Panc1 (cell line): ENCODE measurements at regions not wholly inside any gene's neighbourhood (a gene's known extent, or its start where the extent isn't known, plus 50 kb on each side); places are given as distances from the start of the nearest gene placed in this dataset.

Source experiments
- ATAC-seq: fragments of 200-7000 bp; cut with Tn5 transposase; 2 replicates; pipeline ENCODE4 v1.9.1; 2020; ENCODE audit warnings: mild to moderate bottlenecking, moderate library complexity
- BruUV-seq: library from RNA; stranded (reverse); fragments of 400-500 nt; replicated peaks from 2 replicates; lab custom pipeline; 2021; lab: Mats Ljungman, UMichigan
- CTCF ChIA-PET: fragments of 300-600 bp; sonication (Branson Sonifier 250); formaldehyde crosslinking; loops from one replicate; lab custom pipeline; 2022; ENCODE audit warnings: antibody characterized with exemption; lab: Charles Lee
- POLR2A ChIA-PET: fragments of 300-600 bp; sonication (Branson Sonifier 250); formaldehyde crosslinking; loops from one replicate; lab custom pipeline; 2022; ENCODE audit warnings: antibody characterized with exemption; lab: Charles Lee
- DNase-seq: peaks from one replicate; pipeline ENCODE4 v3.0.0-alpha.2; 2010; ENCODE audit warnings: low read depth, low spot score
- H3K27ac ChIP-seq: 2 replicates; pipeline ENCODE4 v1.5.1; 2011; ENCODE audit warnings: mild to moderate bottlenecking, low read length, inconsistent platforms
- H3K27me3 ChIP-seq: fragments of 200-500 bp; sonication (Bioruptor generic); 2 replicates; pipeline ENCODE4 v1.6.0; 2014; ENCODE audit warnings: low read length, inconsistent platforms; ENCODE audit not compliant: control insufficient read depth, insufficient read depth
- H3K36me3 ChIP-seq: fragments of 200-500 bp; sonication (Bioruptor generic); 2 replicates; pipeline ENCODE4 v1.5.1; 2014; ENCODE audit warnings: inconsistent platforms, mild to moderate bottlenecking, low read length, moderate library complexity; ENCODE audit not compliant: control insufficient read depth, insufficient read depth
- H3K4me1 ChIP-seq: 2 replicates; pipeline ENCODE4 v1.5.1; 2011; ENCODE audit warnings: inconsistent platforms, mild to moderate bottlenecking, low read length, moderate library complexity; ENCODE audit not compliant: control insufficient read depth, insufficient read depth
- H3K4me3 ChIP-seq, 2 experiments: 2 replicates each; pipeline ENCODE4 v1.5.1; 2011 to 2012; ENCODE audit warnings: low read depth in 2 of 2, low read length in 2 of 2, mild to moderate bottlenecking in 2 of 2, inconsistent platforms in 1 of 2, moderate library complexity in 1 of 2
- H3K9me3 ChIP-seq: fragments of 200-500 bp; sonication (Bioruptor generic); 2 replicates; pipeline ENCODE4 v1.5.1; 2014; ENCODE audit warnings: low read depth, mild to moderate bottlenecking, inconsistent platforms, low read length, moderate library complexity; ENCODE audit not compliant: control insufficient read depth, insufficient read depth
- CTCF ChIP-seq: fragments of 450-650 bp; IDR thresholded peaks from 2 replicates; pipeline ENCODE4 v1.5.1; 2017; ENCODE audit warnings: mild to moderate bottlenecking
- POLR2AphosphoS5 ChIP-seq: IDR thresholded peaks from 2 replicates; pipeline ENCODE4 v1.6.1; 2012; ENCODE audit warnings: mild to moderate bottlenecking, low read depth, low read length, moderate library complexity
- SIN3A ChIP-seq: IDR thresholded peaks from 2 replicates; pipeline ENCODE4 v1.6.1; 2012; ENCODE audit warnings: low read depth, mild to moderate bottlenecking, low read length, moderate library complexity, borderline replicate concordance; ENCODE audit not compliant: insufficient read depth
- TCF7L2 ChIP-seq: IDR thresholded peaks from 2 replicates; pipeline ENCODE4 v1.6.1; 2011; ENCODE audit warnings: mild to moderate bottlenecking, low read depth, low read length, inconsistent platforms
- in situ Hi-C: cut with HindIII; loops from 2 replicates; pipeline ENCODE4 v1.10.0; 2016; ENCODE audit warnings: low sequenced_read_pairs, low pct_unique_long_range_greater_than_20kb
- intact Hi-C: fragments of 100-400 bp; cut with micrococcal nuclease; formaldehyde crosslinking; loops from one replicate; pipeline ENCODE4 v1.10.0; 2022; ENCODE audit not compliant: unreplicated experiment
- TF ChIP-seq, protein P1 (sequence below), 2 experiments: IDR thresholded peaks; 2 replicates each; pipeline ENCODE4 v1.6.1; 2011 to 2012; ENCODE audit warnings: low read depth in 2 of 2, control low read depth in 1 of 2, low read length in 1 of 2, mild to moderate bottlenecking in 1 of 2, moderate library complexity in 1 of 2; ENCODE audit not compliant: insufficient read depth in 1 of 2

DNA sequence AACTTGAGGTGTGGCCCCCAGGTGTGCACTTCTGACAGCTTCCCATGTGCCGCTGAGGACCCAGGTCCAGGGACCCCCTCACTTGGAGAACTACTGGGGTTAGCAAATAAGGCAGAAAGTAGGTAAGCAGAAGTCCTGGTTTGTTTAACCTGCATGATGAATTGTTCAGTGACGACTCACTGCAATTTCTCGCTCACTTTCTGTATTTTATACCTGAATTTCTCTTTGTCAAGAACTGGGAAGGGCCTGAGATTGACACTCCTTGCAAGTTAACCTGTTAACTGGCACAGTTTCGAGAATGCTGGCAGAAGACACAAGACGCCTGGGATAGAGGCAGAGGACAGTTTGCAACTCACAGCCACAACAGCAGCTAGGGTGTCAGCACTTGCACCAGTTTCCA lies 164.5 kb upstream of the NCK2 start:
- no peak overlapping the region for H3K4me3 ChIP-seq
- ChIA-PET CTCF (no interaction called here), POLR2A (no interaction called here)
- in situ Hi-C loops (no loop called here), intact Hi-C loops (no loop called here)
- no peaks in the 10 kb centered on the region for H3K27me3 ChIP-seq
- DNase-seq, result no peak
- no TSS peak for BruUV-seq
- no peak overlapping the region for H3K27ac ChIP-seq
- H3K4me1 ChIP-seq, result peaks cover 9% of the 10 kb centered on the region
- TF ChIP-seq CTCF, result no peak
- no peak for TF ChIP-seq SIN3A
- TF ChIP-seq POLR2AphosphoS5, result no peak
- no peak for TF ChIP-seq TCF7L2
- TF ChIP-seq, protein P1, sequence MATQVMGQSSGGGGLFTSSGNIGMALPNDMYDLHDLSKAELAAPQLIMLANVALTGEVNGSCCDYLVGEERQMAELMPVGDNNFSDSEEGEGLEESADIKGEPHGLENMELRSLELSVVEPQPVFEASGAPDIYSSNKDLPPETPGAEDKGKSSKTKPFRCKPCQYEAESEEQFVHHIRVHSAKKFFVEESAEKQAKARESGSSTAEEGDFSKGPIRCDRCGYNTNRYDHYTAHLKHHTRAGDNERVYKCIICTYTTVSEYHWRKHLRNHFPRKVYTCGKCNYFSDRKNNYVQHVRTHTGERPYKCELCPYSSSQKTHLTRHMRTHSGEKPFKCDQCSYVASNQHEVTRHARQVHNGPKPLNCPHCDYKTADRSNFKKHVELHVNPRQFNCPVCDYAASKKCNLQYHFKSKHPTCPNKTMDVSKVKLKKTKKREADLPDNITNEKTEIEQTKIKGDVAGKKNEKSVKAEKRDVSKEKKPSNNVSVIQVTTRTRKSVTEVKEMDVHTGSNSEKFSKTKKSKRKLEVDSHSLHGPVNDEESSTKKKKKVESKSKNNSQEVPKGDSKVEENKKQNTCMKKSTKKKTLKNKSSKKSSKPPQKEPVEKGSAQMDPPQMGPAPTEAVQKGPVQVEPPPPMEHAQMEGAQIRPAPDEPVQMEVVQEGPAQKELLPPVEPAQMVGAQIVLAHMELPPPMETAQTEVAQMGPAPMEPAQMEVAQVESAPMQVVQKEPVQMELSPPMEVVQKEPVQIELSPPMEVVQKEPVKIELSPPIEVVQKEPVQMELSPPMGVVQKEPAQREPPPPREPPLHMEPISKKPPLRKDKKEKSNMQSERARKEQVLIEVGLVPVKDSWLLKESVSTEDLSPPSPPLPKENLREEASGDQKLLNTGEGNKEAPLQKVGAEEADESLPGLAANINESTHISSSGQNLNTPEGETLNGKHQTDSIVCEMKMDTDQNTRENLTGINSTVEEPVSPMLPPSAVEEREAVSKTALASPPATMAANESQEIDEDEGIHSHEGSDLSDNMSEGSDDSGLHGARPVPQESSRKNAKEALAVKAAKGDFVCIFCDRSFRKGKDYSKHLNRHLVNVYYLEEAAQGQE (IDR thresholded peaks at IDR 0.05; ENCODE audit: insufficient read depth in 1 of 2, low read depth in 2 of 2, low read length in 1 of 2), result no peak
- no peaks in the 10 kb centered on the region for H3K9me3 ChIP-seq
- ATAC-seq, result no peak
- H3K36me3 ChIP-seq, result no peaks in the 10 kb centered on the region

DNA sequence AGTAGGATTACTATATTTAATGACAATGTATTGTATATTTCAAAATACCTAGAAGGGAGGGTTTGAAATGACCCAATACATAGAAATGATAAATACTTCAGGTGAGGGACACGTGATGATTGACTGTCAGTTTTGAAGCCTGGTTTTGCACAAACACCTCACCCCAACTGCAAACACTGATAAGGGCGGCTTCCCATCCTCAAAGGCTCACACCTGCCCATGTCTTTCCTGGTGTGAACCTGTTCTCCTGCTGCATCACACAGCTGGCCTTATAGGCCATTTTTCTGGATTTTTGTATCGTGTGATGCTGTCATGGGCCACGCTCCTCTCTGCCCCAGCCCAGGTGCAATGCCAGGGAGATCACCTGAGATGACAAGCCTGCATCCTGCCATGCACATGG lies 166.5 kb upstream of the NCK2 start:
- Histone ChIP-seq H3K4me3 (no peak overlapping the region), H3K27ac (no peak overlapping the region), H3K36me3 (no peaks in the 10 kb centered on the region), H3K4me1 (peaks cover 12% of the 10 kb centered on the region), H3K27me3 (no peaks in the 10 kb centered on the region), H3K9me3 (no peaks in the 10 kb centered on the region)
- no TSS peak for BruUV-seq
- in situ Hi-C loops, result no loop called here
- intact Hi-C loops, result loop anchor here (10.0 kb wide), 2 partner anchors 167 to 507 kb away; partner anchors contain the start of gene NCK2
- no peak for ATAC-seq
- DNase-seq, result no peak
- ChIA-PET CTCF (interaction anchor here (0.6 kb wide), 2 partner anchors 9 to 503 kb away, joined by 3 to 11 read pairs; no protein-coding TSS in a partner anchor), POLR2A (no interaction called here)
- TF ChIP-seq POLR2AphosphoS5, result no peak
- no peak for TF ChIP-seq SIN3A
- TF ChIP-seq CTCF, result no peak
- no peak for TF ChIP-seq TCF7L2
- TF ChIP-seq, protein P1 (IDR thresholded peaks at IDR 0.05; ENCODE audit: insufficient read depth in 1 of 2, low read depth in 2 of 2, low read length in 1 of 2), result no peak
